Fibroblast of peridontal ligament (primary cell): ENCODE measurements at regions not wholly inside any gene's neighbourhood (a gene's known extent, or its start where the extent isn't known, plus 50 kb on each side); places are given as distances from the start of the nearest gene placed in this dataset.
"Not testable (repeated sequence)": the region's sequence is repeated elsewhere in the genome, so short reads cannot be mapped to it uniquely, and the experiment has no call there.

Experiments used
- DNase-seq: peaks from one replicate; pipeline ENCODE4 v3.0.0-alpha.2; 2010; ENCODE audit errors: extremely low read depth

- DNase-seq = no peak
Measured at GRCh38 chr14:105952826-105953225, 426.4 kb downstream of the TMEM121 start.

- not testable (repeated sequence) for DNase-seq
Measured at GRCh38 chr14:105961625-105962024, 435.2 kb downstream of the TMEM121 start.

- DNase-seq = no peak
Measured at GRCh38 chr14:105962532-105962931, 436.1 kb downstream of the TMEM121 start.

GRCh38 chr14:105968291-105968690 lies 441.9 kb downstream of the TMEM121 start:
- no peak for DNase-seq

GRCh38 chr14:105969026-105969425 lies 442.6 kb downstream of the TMEM121 start:
- DNase-seq = not testable (repeated sequence)

- DNase-seq = not testable (repeated sequence)
Measured at GRCh38 chr14:105970821-105971220, 444.4 kb downstream of the TMEM121 start.

- DNase-seq = no peak
Measured at GRCh38 chr14:105971593-105972500, 445.5 kb downstream of the TMEM121 start.

- DNase-seq = no peak
Measured at GRCh38 chr14:105974902-105975301, 448.5 kb downstream of the TMEM121 start.

GRCh38 chr14:105978618-105979295 lies 452.4 kb downstream of the TMEM121 start:
- DNase-seq = no peak

GRCh38 chr14:105979446-105979845 lies 453.1 kb downstream of the TMEM121 start:
- no peak for DNase-seq

GRCh38 chr14:105980224-105980623 lies 453.8 kb downstream of the TMEM121 start:
- peak; percentile 49 for DNase-seq

GRCh38 chr14:105981517-105982302 lies 455.3 kb downstream of the TMEM121 start:
- DNase-seq = not testable (repeated sequence)

GRCh38 chr14:105982664-105983063 lies 456.3 kb downstream of the TMEM121 start:
- DNase-seq = no peak

GRCh38 chr14:105986894-105987284 lies 460.5 kb downstream of the TMEM121 start:
- no peak for DNase-seq

GRCh38 chr14:105987563-105987962 lies 461.2 kb downstream of the TMEM121 start:
- no peak for DNase-seq

GRCh38 chr14:105989566-105990302 lies 463.4 kb downstream of the TMEM121 start:
- no peak for DNase-seq

- not testable (repeated sequence) for DNase-seq
Measured at GRCh38 chr14:105991677-105992076, 465.3 kb downstream of the TMEM121 start.

GRCh38 chr14:105993814-105994213 lies 467.4 kb downstream of the TMEM121 start:
- no peak for DNase-seq

GRCh38 chr14:105995011-105995710 lies 468.8 kb downstream of the TMEM121 start:
- DNase-seq = not testable (repeated sequence)

- DNase-seq = not testable (repeated sequence)
Measured at GRCh38 chr14:105998597-105998996, 472.2 kb downstream of the TMEM121 start.
